ENCODE measurements at regions not wholly inside any gene's neighbourhood (a gene's known extent, or its start where the extent isn't known, plus 50 kb on each side); places are given as distances from the start of the nearest gene placed in this dataset.

GRCh38 chr1:14294006-14294405 is 304.5 kb upstream of the KAZN start:
- Histone ChIP-seq H3K36me3 (no peaks in the 10 kb centered on the region), H3K4me3 (no peak overlapping the region), H3K9me3 (no peaks in the 10 kb centered on the region), H3K27ac (no peak overlapping the region), H3K27me3 (no peaks in the 10 kb centered on the region), H3K4me1 (no peaks in the 10 kb centered on the region)
- in situ Hi-C loops (cut with MboI; ENCODE audit: low pct_ligation_motif_present in 1 of 4, low pct_unique_long_range_greater_than_20kb in 1 of 4, low sequenced_read_pairs in 3 of 4), result no loop called here
- intact Hi-C loops (cut with DNase I; ENCODE audit: low total_unique reads), result no loop called here
- WGBS, 2 donors (ENCODE audit: low coverage in 1 of 2), result 79 to 90% methylated on average over 3 to 5 of the region's 5 CpGs
- no peak for TF ChIP-seq POLR2A (IDR thresholded peaks at IDR 0.05)
- no peak for TF ChIP-seq CTCF (IDR thresholded peaks at IDR 0.05)
- TF ChIP-seq POLR2AphosphoS5 (IDR thresholded peaks at IDR 0.05), result no peak
- no peak for TF ChIP-seq EP300 (IDR thresholded peaks at IDR 0.05; ENCODE audit: low read depth)
- DNase-seq, result no peak

- no peaks in the 10 kb centered on the region for H3K4me1 ChIP-seq
- in situ Hi-C loops (cut with MboI; ENCODE audit: low pct_ligation_motif_present in 1 of 4, low pct_unique_long_range_greater_than_20kb in 1 of 4, low sequenced_read_pairs in 3 of 4), result no loop called here
These were observed 303.5 kb upstream of the KAZN start for GRCh38 chr1:14294860-14295536.

GRCh38 chr1:14296795-14297194 is 301.7 kb upstream of the KAZN start:
- no peak overlapping the region for H3K4me3 ChIP-seq
- TF ChIP-seq EP300 (IDR thresholded peaks at IDR 0.05; ENCODE audit: low read depth) (no peak), POLR2AphosphoS5 (IDR thresholded peaks at IDR 0.05) (no peak)
- no peaks in the 10 kb centered on the region for H3K4me1 ChIP-seq
- H3K27ac ChIP-seq, result no peak overlapping the region
- no peak for DNase-seq
- H3K9me3 ChIP-seq, result no peaks in the 10 kb centered on the region
- intact Hi-C loops (cut with DNase I; ENCODE audit: low total_unique reads) (no loop called here), in situ Hi-C loops (cut with MboI; ENCODE audit: low pct_ligation_motif_present in 1 of 4, low pct_unique_long_range_greater_than_20kb in 1 of 4, low sequenced_read_pairs in 3 of 4) (no loop called here)
- 86% methylated on average over 3 of the region's 3 CpGs; no CpG with 5 or more reads in 1 of the 2 donors for WGBS, 2 donors (ENCODE audit: low coverage in 1 of 2)
- no peaks in the 10 kb centered on the region for H3K27me3 ChIP-seq
- H3K36me3 ChIP-seq, result no peaks in the 10 kb centered on the region

More at GRCh38 chr1:14294860-14295536, 303.5 kb upstream of the KAZN start:
- 66 to 80% methylated on average over 1 to 3 of the region's 3 CpGs for WGBS, 2 donors (ENCODE audit: low coverage in 1 of 2)
- no peak for TF ChIP-seq POLR2A (IDR thresholded peaks at IDR 0.05)
- TF ChIP-seq EP300 (IDR thresholded peaks at IDR 0.05; ENCODE audit: low read depth), result no peak
- TF ChIP-seq CTCF (IDR thresholded peaks at IDR 0.05), result no peak
- TF ChIP-seq POLR2AphosphoS5 (IDR thresholded peaks at IDR 0.05), result no peak
- intact Hi-C loops (cut with DNase I; ENCODE audit: low total_unique reads), result no loop called here
- Histone ChIP-seq H3K9me3 (no peaks in the 10 kb centered on the region), H3K36me3 (no peaks in the 10 kb centered on the region), H3K4me3 (no peak overlapping the region), H3K27me3 (no peaks in the 10 kb centered on the region), H3K27ac (no peak overlapping the region)
- no peak for DNase-seq

- in situ Hi-C loops (cut with MboI; ENCODE audit: low pct_ligation_motif_present in 1 of 4, low pct_unique_long_range_greater_than_20kb in 1 of 4, low sequenced_read_pairs in 3 of 4) (no loop called here), intact Hi-C loops (cut with DNase I; ENCODE audit: low total_unique reads) (no loop called here)
- Histone ChIP-seq H3K27me3 (no peaks in the 10 kb centered on the region), H3K4me3 (no peak overlapping the region), H3K27ac (no peak overlapping the region), H3K36me3 (no peaks in the 10 kb centered on the region), H3K9me3 (no peaks in the 10 kb centered on the region), H3K4me1 (no peaks in the 10 kb centered on the region)
- TF ChIP-seq POLR2AphosphoS5 (IDR thresholded peaks at IDR 0.05) (no peak), POLR2A (IDR thresholded peaks at IDR 0.05) (no peak), EP300 (IDR thresholded peaks at IDR 0.05; ENCODE audit: low read depth) (no peak), CTCF (IDR thresholded peaks at IDR 0.05) (no peak)
- 81 to 100% methylated on average over 1 to 3 of the region's 3 CpGs for WGBS, 2 donors (ENCODE audit: low coverage in 1 of 2)
- DNase-seq, result no peak
These were observed 301.1 kb upstream of the KAZN start for GRCh38 chr1:14297356-14297755.

- intact Hi-C loops (cut with DNase I; ENCODE audit: low total_unique reads), result no loop called here
These were observed 299.7 kb upstream of the KAZN start for GRCh38 chr1:14298806-14299205.

More at GRCh38 chr1:14298806-14299205, 299.7 kb upstream of the KAZN start:
- in situ Hi-C loops (cut with MboI; ENCODE audit: low pct_ligation_motif_present in 1 of 4, low pct_unique_long_range_greater_than_20kb in 1 of 4, low sequenced_read_pairs in 3 of 4), result no loop called here
- Histone ChIP-seq H3K4me3 (no peak overlapping the region), H3K9me3 (no peaks in the 10 kb centered on the region), H3K27me3 (no peaks in the 10 kb centered on the region), H3K36me3 (no peaks in the 10 kb centered on the region), H3K4me1 (no peaks in the 10 kb centered on the region), H3K27ac (no peak overlapping the region)
- no peak for TF ChIP-seq CTCF (IDR thresholded peaks at IDR 0.05)
- TF ChIP-seq POLR2AphosphoS5 (IDR thresholded peaks at IDR 0.05), result no peak
- TF ChIP-seq POLR2A (IDR thresholded peaks at IDR 0.05), result no peak
- no peak for TF ChIP-seq EP300 (IDR thresholded peaks at IDR 0.05; ENCODE audit: low read depth)
- DNase-seq, result no peak
- 64 to 67% methylated on average over 3 to 5 of the region's 5 CpGs for WGBS, 2 donors (ENCODE audit: low coverage in 1 of 2)
